ENCODE measurements at regions not wholly inside any gene's neighbourhood (a gene's known extent, or its start where the extent isn't known, plus 50 kb on each side); places are given as distances from the start of the nearest gene placed in this dataset.

DNA sequence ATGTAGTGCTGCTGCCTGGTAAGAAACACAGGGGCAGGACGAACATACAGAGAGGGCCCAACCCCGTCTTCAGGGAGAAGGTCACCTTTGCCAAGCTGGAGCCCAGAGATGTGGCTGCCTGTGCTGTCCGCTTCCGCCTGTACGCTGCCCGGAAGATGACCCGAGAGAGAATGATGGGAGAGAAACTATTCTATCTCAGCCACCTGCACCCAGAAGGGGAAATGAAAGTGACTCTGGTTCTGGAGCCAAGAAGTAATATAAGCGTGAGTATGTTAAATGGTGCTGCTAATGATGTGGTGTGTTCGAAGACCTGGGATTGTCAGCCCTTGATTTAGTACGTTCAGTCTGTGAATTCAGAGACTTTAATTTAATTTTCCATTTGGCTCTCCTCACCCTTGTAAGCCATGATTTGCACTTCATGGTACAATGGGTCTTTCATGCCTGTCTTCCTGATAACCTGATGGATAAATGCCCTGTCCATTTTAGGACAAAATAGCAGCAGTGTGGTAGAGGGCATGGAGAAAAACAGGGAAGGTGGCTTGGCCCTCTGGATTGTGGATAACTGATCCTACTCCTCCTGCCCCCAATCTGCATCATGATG lies 318.9 kb downstream of the SNAPC1 start:
- no peak overlapping the region for H2AK5ac ChIP-seq (ENCODE audit: low read depth, low read length)
- H4K5ac ChIP-seq (ENCODE audit: low read depth, low read length) = no peak overlapping the region
- no peak overlapping the region for H3K14ac ChIP-seq (replicated peaks; ENCODE audit: low read depth, low read length)
- dilution Hi-C loops (cut with HindIII; ENCODE audit: low sequenced_read_pairs, unreplicated experiment) = no loop called here
- no peak overlapping the region for H3K27ac ChIP-seq (ENCODE audit: insufficient read depth, low read length)
- no peak overlapping the region for H2AFZ ChIP-seq (replicated peaks; ENCODE audit: low read length, poor library complexity)
- TF ChIP-seq, protein P1, sequence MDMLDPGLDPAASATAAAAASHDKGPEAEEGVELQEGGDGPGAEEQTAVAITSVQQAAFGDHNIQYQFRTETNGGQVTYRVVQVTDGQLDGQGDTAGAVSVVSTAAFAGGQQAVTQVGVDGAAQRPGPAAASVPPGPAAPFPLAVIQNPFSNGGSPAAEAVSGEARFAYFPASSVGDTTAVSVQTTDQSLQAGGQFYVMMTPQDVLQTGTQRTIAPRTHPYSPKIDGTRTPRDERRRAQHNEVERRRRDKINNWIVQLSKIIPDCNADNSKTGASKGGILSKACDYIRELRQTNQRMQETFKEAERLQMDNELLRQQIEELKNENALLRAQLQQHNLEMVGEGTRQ (IDR thresholded peaks at IDR 0.05; ENCODE audit: low read depth, low read length) = no peak
- TF ChIP-seq CEBPB (IDR thresholded peaks at IDR 0.05; ENCODE audit: low read depth, low read length) = no peak
- no peak for TF ChIP-seq SMC3 (IDR thresholded peaks at IDR 0.05; ENCODE audit: low read depth, low read length)
- no peak for TF ChIP-seq RFX5 (IDR thresholded peaks at IDR 0.05; ENCODE audit: low read depth, low read length)
- TF ChIP-seq MAFK (IDR thresholded peaks at IDR 0.05; ENCODE audit: low read depth, low read length) = no peak
- no peak for TF ChIP-seq CTCF (conservative IDR thresholded peaks at IDR 0.05; ENCODE audit: low read depth, low read length)
- no peak for TF ChIP-seq BHLHE40 (IDR thresholded peaks at IDR 0.05; ENCODE audit: low read depth, low read length)
- TF ChIP-seq POLR2A (IDR thresholded peaks at IDR 0.05; ENCODE audit: low read depth, low read length) = no peak
- TF ChIP-seq RCOR1 (IDR thresholded peaks at IDR 0.05; ENCODE audit: insufficient replicate concordance, low read length) = no peak
- no peak for TF ChIP-seq MXI1 (IDR thresholded peaks at IDR 0.05; ENCODE audit: borderline replicate concordance, low read depth, low read length)
- no peak for TF ChIP-seq CHD1 (IDR thresholded peaks at IDR 0.05; ENCODE audit: low read depth, low read length)
- no peak for TF ChIP-seq MAZ (IDR thresholded peaks at IDR 0.05; ENCODE audit: borderline replicate concordance, low read depth, low read length)
- TF ChIP-seq RAD21 (IDR thresholded peaks at IDR 0.05; ENCODE audit: low read length) = no peak
- TF ChIP-seq, protein P2, sequence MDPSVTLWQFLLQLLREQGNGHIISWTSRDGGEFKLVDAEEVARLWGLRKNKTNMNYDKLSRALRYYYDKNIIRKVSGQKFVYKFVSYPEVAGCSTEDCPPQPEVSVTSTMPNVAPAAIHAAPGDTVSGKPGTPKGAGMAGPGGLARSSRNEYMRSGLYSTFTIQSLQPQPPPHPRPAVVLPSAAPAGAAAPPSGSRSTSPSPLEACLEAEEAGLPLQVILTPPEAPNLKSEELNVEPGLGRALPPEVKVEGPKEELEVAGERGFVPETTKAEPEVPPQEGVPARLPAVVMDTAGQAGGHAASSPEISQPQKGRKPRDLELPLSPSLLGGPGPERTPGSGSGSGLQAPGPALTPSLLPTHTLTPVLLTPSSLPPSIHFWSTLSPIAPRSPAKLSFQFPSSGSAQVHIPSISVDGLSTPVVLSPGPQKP (IDR thresholded peaks at IDR 0.05; ENCODE audit: borderline replicate concordance, low read depth, low read length) = no peak
- TF ChIP-seq FOS (IDR thresholded peaks at IDR 0.05; ENCODE audit: low read depth, low read length) = no peak
- no peak for TF ChIP-seq NFE2L2 (IDR thresholded peaks at IDR 0.05; ENCODE audit: low read depth, low read length)
- no peak overlapping the region for H3K4me2 ChIP-seq (ENCODE audit: low read depth, low read length)
- ATAC-seq (ENCODE audit: low read depth) (no peak), DNase-seq (no peak)
- no peak overlapping the region for H4K91ac ChIP-seq (ENCODE audit: insufficient read depth, low read depth, low read length)
- in situ Hi-C loops (cut with MboI; ENCODE audit: low sequenced_read_pairs) = no loop called here
- no peak overlapping the region for H3K56ac ChIP-seq (ENCODE audit: extremely low read depth, insufficient read depth, low read length)
- intact Hi-C loops (cut with micrococcal nuclease) = no loop called here
- no peaks in the 10 kb centered on the region; a peak in 1 of 4 replicates for H3K79me1 ChIP-seq (ENCODE audit: low read depth in 1 of 2, low read length in 2 of 2)
- CTCF ChIA-PET = no interaction called here
- no peaks in the 10 kb centered on the region for H3K36me3 ChIP-seq (ENCODE audit: control insufficient read depth, insufficient read depth, low read length)
- H3K4me3 ChIP-seq (ENCODE audit: insufficient read depth, low read depth, low read length) = no peak overlapping the region
- no peaks in the 10 kb centered on the region for H3K27me3 ChIP-seq (ENCODE audit: control insufficient read depth, insufficient read depth, low read length)
- peaks cover 2% of the 10 kb centered on the region; the same call in 1 of the 2 replicates for H3K9me3 ChIP-seq (ENCODE audit: control insufficient read depth, insufficient read depth, low read length)
- H3K23ac ChIP-seq (ENCODE audit: low read depth, low read length) = no peak overlapping the region
- H3K4ac ChIP-seq (ENCODE audit: low read depth, low read length) = no peak overlapping the region
- peaks cover 3% of the 10 kb centered on the region; the same call in 1 of the 2 replicates for H3K9me1 ChIP-seq (ENCODE audit: insufficient read depth, low read length)
- no TSS peak for BruUV-seq (replicated peaks)
- no peak overlapping the region for H2AK9ac ChIP-seq (replicated peaks; ENCODE audit: low read depth, low read length, poor library complexity)
- no CpG with 5 or more reads among the region's 10 CpGs for WGBS, 2 experiments (ENCODE audit: extremely low coverage in 2 of 2, insufficient read length in 1 of 2)
- H2BK120ac ChIP-seq (ENCODE audit: low read depth, low read length) = no peak overlapping the region
- H3K18ac ChIP-seq (ENCODE audit: low read depth, low read length) = no peak overlapping the region
- no peak overlapping the region for H2BK5ac ChIP-seq (ENCODE audit: low read depth, low read length, poor library complexity, severe bottlenecking)
- H4K8ac ChIP-seq (ENCODE audit: low read depth in 2 of 2, low read length in 2 of 2) = no peak overlapping the region
- H2BK15ac ChIP-seq (ENCODE audit: low read depth, low read length) = no peak overlapping the region
- H3K4me1 ChIP-seq (ENCODE audit: control insufficient read depth, insufficient read depth, low read length) = no peaks in the 10 kb centered on the region
- no peak overlapping the region for H2BK20ac ChIP-seq (ENCODE audit: low read depth, low read length)
- no peaks in the 10 kb centered on the region for H4K20me1 ChIP-seq (ENCODE audit: insufficient read depth, low read length)
- POLR2A ChIA-PET (ENCODE audit: unreplicated experiment) = no interaction called here
- no peak overlapping the region for H3K9ac ChIP-seq (ENCODE audit: low read depth, low read length)

Data from IMR-90 (cell line).